GM19239 (cell line): ENCODE measurements at regions not wholly inside any gene's neighbourhood (a gene's known extent, or its start where the extent isn't known, plus 50 kb on each side); places are given as distances from the start of the nearest gene placed in this dataset.

Source experiments
- DNase-seq: peaks from one replicate; pipeline ENCODE4 v3.0.0; 2011; ENCODE audit warnings: low spot score; ENCODE audit not compliant: insufficient read length
- FAIRE-seq: peaks from 2 replicates; lab custom pipeline; 2011; peaks lifted over from hg19 to GRCh38; lab: Jason Lieb, UNC

- DNase-seq, result no peak
- FAIRE-seq, result no peak
Measured at GRCh38 chr12:90899456-90900182, 55.4 kb downstream of the CCER1 start.

GRCh38 chr12:90897986-90898385 lies 57.0 kb downstream of the CCER1 start:
- no peak for DNase-seq
- FAIRE-seq, result no peak

GRCh38 chr12:90897316-90897715 lies 57.7 kb downstream of the CCER1 start:
- no peak for FAIRE-seq

GRCh38 chr12:90896821-90897220 lies 58.2 kb downstream of the CCER1 start:
- no peak for DNase-seq
- FAIRE-seq, result no peak

More at GRCh38 chr12:90897316-90897715, 57.7 kb downstream of the CCER1 start:
- DNase-seq, result no peak

- FAIRE-seq (no peak), DNase-seq (no peak)
Measured at GRCh38 chr12:90896164-90896563, 58.8 kb downstream of the CCER1 start.

- FAIRE-seq (no peak), DNase-seq (no peak)
Measured at GRCh38 chr12:90888316-90888715, 66.7 kb downstream of the CCER1 start.

GRCh38 chr12:90883456-90883855 lies 71.5 kb downstream of the CCER1 start:
- FAIRE-seq, result no peak
- no peak for DNase-seq

GRCh38 chr12:90871726-90872096 lies 83.3 kb downstream of the CCER1 start:
- FAIRE-seq, result no peak
- DNase-seq, result no peak

GRCh38 chr12:90870971-90871725 lies 83.8 kb downstream of the CCER1 start:
- no peak for FAIRE-seq
- DNase-seq, result no peak

- no peak for FAIRE-seq
- no peak for DNase-seq
Measured at GRCh38 chr12:90868626-90869025, 86.3 kb downstream of the CCER1 start.

GRCh38 chr12:90859591-90859990 lies 95.4 kb downstream of the CCER1 start:
- no peak for DNase-seq
- no peak for FAIRE-seq

GRCh38 chr12:90858252-90858651 lies 96.7 kb downstream of the CCER1 start:
- DNase-seq, result no peak
- no peak for FAIRE-seq

GRCh38 chr12:90855534-90855933 lies 99.4 kb downstream of the CCER1 start:
- FAIRE-seq (no peak), DNase-seq (no peak)

- FAIRE-seq (no peak), DNase-seq (no peak)
Measured at GRCh38 chr12:90854136-90854689, 100.8 kb downstream of the CCER1 start.

GRCh38 chr12:90851800-90852718 lies 102.9 kb downstream of the CCER1 start:
- FAIRE-seq, result no peak
- no peak for DNase-seq

- DNase-seq, result no peak
- no peak for FAIRE-seq
Measured at GRCh38 chr12:90842477-90842876, 112.5 kb downstream of the CCER1 start.

GRCh38 chr12:90841336-90841735 lies 113.6 kb downstream of the CCER1 start:
- FAIRE-seq, result no peak
- DNase-seq, result no peak

GRCh38 chr12:90839346-90839745 lies 115.6 kb downstream of the CCER1 start:
- FAIRE-seq (no peak), DNase-seq (no peak)

GRCh38 chr12:90836689-90837088 lies 118.3 kb downstream of the CCER1 start:
- FAIRE-seq (no peak), DNase-seq (no peak)

GRCh38 chr12:90833228-90833627 lies 121.7 kb downstream of the CCER1 start:
- no peak for DNase-seq
- FAIRE-seq, result no peak
